Upper lobe of left lung (tissue), 6 donors: ENCODE measurements at regions not wholly inside any gene's neighbourhood (a gene's known extent, or its start where the extent isn't known, plus 50 kb on each side); places are given as distances from the start of the nearest gene placed in this dataset.
"Not testable (repeated sequence)": the region's sequence is repeated elsewhere in the genome, so short reads cannot be mapped to it uniquely, and the experiment has no call there.

Experiments
- ATAC-seq, 2 donors: fragments of 200-7000 bp; cut with Tn5 transposase; one replicate each; pipeline ENCODE4 v1.9.1; 2022; ENCODE audit warnings: mild to moderate bottlenecking in 2 of 2, moderate library complexity in 2 of 2; ENCODE audit not compliant: low FRiP score in 2 of 2
- DNase-seq, 2 donors: peaks; one replicate each; pipeline ENCODE4 v3.0.0-alpha.2; 2019 to 2020
- H3K27ac ChIP-seq, 4 donors: fragments of 200-600 bp; sonication (generic); one replicate each; pipeline ENCODE4 v1.5.1; 2016 to 2019
- H3K27me3 ChIP-seq, 4 donors: fragments of 200-600 bp; sonication (generic); one replicate each; pipeline ENCODE4 v1.5.1; 2017 to 2019
- H3K36me3 ChIP-seq, 4 donors: fragments of 200-600 bp; sonication (generic); one replicate each; pipeline ENCODE4 v1.5.1; 2016 to 2019
- H3K4me1 ChIP-seq, 4 donors: fragments of 200-600 bp; sonication (generic); one replicate each; pipeline ENCODE4 v1.5.1; 2018 to 2019
- H3K4me3 ChIP-seq, 4 donors: fragments of 200-600 bp; sonication (generic); one replicate each; pipeline ENCODE4 v1.5.1; 2017 to 2019; ENCODE audit warnings: mild to moderate bottlenecking in 2 of 4, moderate library complexity in 1 of 4
- H3K9me3 ChIP-seq, 4 donors: fragments of 200-600 bp; sonication (generic); one replicate each; pipeline ENCODE4 v1.5.1; 2018 to 2019
- EP300 ChIP-seq, 4 donors: sonication (generic); formaldehyde crosslinking; IDR thresholded peaks; one replicate each; pipeline ENCODE4 v1.5.1; 2017; ENCODE audit warnings: antibody characterized with exemption in 4 of 4, control low read depth in 2 of 4
- POLR2A ChIP-seq, 4 donors: fragments of 450-650 bp; IDR thresholded peaks; one replicate each; pipeline ENCODE4 v1.5.1; 2016 to 2017; ENCODE audit warnings: antibody characterized with exemption in 4 of 4, mild to moderate bottlenecking in 2 of 4
- POLR2AphosphoS5 ChIP-seq, 2 donors: sonication (generic); formaldehyde crosslinking; IDR thresholded peaks; one replicate each; pipeline ENCODE4 v1.5.1; 2017; ENCODE audit warnings: antibody characterized with exemption in 2 of 2
- WGBS, 2 donors: methylation state at CpG; one replicate each; pipeline ENCODE4 v1.1.5; 2017 to 2018; 5-methylcytosine and 5-hydroxymethylcytosine counted together
- TF ChIP-seq, protein P1 (sequence below), 6 experiments: fragments of 450-650 bp in 4 of 6; fragments of 200-600 bp in 2 of 6; sonication (generic) in 2 of 6; IDR thresholded peaks; one replicate each; pipeline ENCODE4 v1.5.1; 2016 to 2019; ENCODE audit warnings: antibody characterized with exemption in 6 of 6
- donor health status: DM: no; HTN: no; CAD: no; lungs with moderate emphysema.
- donor health status: DM: no; HTN: yes; CAD: no; lungs with severe emphysema.

- ATAC-seq (no peak), DNase-seq (no peak)
- H3K4me1 ChIP-seq, result no peaks in the 10 kb centered on the region
- H3K27me3 ChIP-seq, result no peaks in the 10 kb centered on the region
- no peak overlapping the region for H3K4me3 ChIP-seq
- TF ChIP-seq, protein P1, sequence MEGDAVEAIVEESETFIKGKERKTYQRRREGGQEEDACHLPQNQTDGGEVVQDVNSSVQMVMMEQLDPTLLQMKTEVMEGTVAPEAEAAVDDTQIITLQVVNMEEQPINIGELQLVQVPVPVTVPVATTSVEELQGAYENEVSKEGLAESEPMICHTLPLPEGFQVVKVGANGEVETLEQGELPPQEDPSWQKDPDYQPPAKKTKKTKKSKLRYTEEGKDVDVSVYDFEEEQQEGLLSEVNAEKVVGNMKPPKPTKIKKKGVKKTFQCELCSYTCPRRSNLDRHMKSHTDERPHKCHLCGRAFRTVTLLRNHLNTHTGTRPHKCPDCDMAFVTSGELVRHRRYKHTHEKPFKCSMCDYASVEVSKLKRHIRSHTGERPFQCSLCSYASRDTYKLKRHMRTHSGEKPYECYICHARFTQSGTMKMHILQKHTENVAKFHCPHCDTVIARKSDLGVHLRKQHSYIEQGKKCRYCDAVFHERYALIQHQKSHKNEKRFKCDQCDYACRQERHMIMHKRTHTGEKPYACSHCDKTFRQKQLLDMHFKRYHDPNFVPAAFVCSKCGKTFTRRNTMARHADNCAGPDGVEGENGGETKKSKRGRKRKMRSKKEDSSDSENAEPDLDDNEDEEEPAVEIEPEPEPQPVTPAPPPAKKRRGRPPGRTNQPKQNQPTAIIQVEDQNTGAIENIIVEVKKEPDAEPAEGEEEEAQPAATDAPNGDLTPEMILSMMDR (IDR thresholded peaks at IDR 0.05), result no peak
- no peak for TF ChIP-seq EP300 (IDR thresholded peaks at IDR 0.05)
- no peaks in the 10 kb centered on the region for H3K9me3 ChIP-seq
- no peaks in the 10 kb centered on the region for H3K36me3 ChIP-seq
- WGBS, 2 donors, result 81 to 84% methylated on average over 2 of the region's 2 CpGs
- H3K27ac ChIP-seq, result no peak overlapping the region
Observed at GRCh38 chr11:87536016-87536415, 498.3 kb downstream of the TMEM135 start.

GRCh38 chr11:87535513-87535912, 497.8 kb downstream of the TMEM135 start:
- 83 to 84% methylated on average over 4 of the region's 4 CpGs for WGBS, 2 donors
- Histone ChIP-seq H3K4me1 (no peaks in the 10 kb centered on the region), H3K27ac (no peak overlapping the region), H3K27me3 (no peaks in the 10 kb centered on the region), H3K9me3 (no peaks in the 10 kb centered on the region), H3K4me3 (no peak overlapping the region), H3K36me3 (no peaks in the 10 kb centered on the region)
- TF ChIP-seq POLR2A (IDR thresholded peaks at IDR 0.05), result no peak
- no peak for TF ChIP-seq POLR2AphosphoS5 (IDR thresholded peaks at IDR 0.05)
- TF ChIP-seq, protein P1 (IDR thresholded peaks at IDR 0.05), result no peak
- no peak for DNase-seq
- no peak for ATAC-seq

DNA sequence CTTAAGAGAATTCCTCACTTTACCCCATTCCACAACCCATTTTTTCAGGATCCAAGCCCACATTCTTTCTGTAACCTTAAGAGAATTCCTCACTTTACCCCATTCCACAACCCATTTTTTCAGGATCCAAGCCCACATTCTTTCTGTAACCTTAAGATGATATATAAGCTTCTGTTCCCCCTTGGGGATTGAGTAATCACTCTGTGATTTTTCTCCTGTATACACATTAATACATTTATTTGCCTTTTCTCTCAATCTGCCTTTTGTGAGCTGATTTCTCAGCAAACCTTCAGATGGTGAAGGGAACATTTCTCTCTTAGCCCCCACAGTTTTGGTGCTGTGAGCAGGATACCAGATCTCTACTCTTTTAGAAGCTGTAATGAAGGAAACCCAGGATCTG, 494.1 kb downstream of the TMEM135 start:
- not testable (repeated sequence) for H3K4me3 ChIP-seq, H3K9me3 ChIP-seq, H3K27ac ChIP-seq, ATAC-seq, H3K4me1 ChIP-seq, H3K36me3 ChIP-seq, H3K27me3 ChIP-seq, DNase-seq

DNA sequence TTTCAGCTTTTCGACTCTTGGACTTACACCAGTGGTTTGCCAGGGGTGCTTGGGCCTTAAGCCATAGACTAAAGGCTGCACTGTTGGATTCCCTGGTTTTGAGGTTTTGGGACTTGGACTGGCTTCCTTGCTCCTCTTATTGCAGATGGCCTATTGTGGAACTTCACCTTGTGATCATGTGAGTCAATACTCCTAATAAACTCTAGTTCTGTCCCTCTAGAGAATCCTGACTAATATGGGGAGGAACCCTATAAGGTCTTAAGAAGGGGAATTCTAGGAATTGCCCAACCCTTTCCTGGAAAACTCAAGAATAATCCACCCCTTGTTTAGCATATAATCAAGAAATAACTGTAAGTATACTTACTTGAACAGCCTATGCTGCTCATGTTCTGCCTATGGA, 491.8 kb downstream of the TMEM135 start:
- H3K36me3 ChIP-seq, result no peaks in the 10 kb centered on the region
- ATAC-seq, result no peak
- DNase-seq, result no peak
- H3K4me1 ChIP-seq, result no peaks in the 10 kb centered on the region
- H3K27me3 ChIP-seq, result no peaks in the 10 kb centered on the region
- TF ChIP-seq POLR2A (IDR thresholded peaks at IDR 0.05) (no peak), EP300 (IDR thresholded peaks at IDR 0.05) (no peak), POLR2AphosphoS5 (IDR thresholded peaks at IDR 0.05) (no peak)
- TF ChIP-seq, protein P1 (IDR thresholded peaks at IDR 0.05), result no peak
- 89 to 91% methylated on average over 1 of the region's 1 CpG for WGBS, 2 donors
- H3K27ac ChIP-seq, result no peak overlapping the region
- H3K4me3 ChIP-seq, result no peak overlapping the region
- no peaks in the 10 kb centered on the region for H3K9me3 ChIP-seq

DNA sequence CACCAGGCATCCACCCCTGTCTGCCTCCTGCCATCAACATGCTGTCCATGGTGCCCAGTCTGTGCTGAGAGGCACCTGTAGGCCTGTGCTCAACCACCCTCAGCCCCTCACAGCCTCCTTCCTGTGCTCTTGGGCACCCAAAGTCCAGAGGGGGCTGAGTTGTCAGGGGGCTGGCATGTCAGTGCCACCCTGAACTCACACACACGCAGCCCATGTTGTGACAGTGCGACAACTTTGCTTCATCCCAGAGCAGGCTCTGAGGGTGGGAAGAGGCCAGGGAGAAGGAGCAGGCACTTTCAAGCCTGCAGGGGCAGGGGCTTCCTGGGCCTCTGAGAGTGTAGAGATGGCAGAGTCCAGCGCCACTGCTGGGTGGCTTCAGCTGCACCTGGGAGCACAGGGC, 491.0 kb downstream of the TMEM135 start:
- no peaks in the 10 kb centered on the region for H3K27me3 ChIP-seq
- peak in 1 of 2 donors; percentile 56 for ATAC-seq
- WGBS, 2 donors, result 79 to 100% methylated on average over 3 of the region's 3 CpGs

More for the DNA sequence above, 491.0 kb downstream of the TMEM135 start:
- H3K4me3 ChIP-seq, result no peak overlapping the region
- no peaks in the 10 kb centered on the region for H3K4me1 ChIP-seq
- TF ChIP-seq, protein P1 (IDR thresholded peaks at IDR 0.05), result no peak
- no peak for TF ChIP-seq POLR2AphosphoS5 (IDR thresholded peaks at IDR 0.05)
- TF ChIP-seq POLR2A (IDR thresholded peaks at IDR 0.05), result no peak
- TF ChIP-seq EP300 (IDR thresholded peaks at IDR 0.05), result no peak
- no peaks in the 10 kb centered on the region for H3K36me3 ChIP-seq
- no peak overlapping the region for H3K27ac ChIP-seq
- peaks cover 0 to 4% (median 0%) of the 10 kb centered on the region in 4 donors for H3K9me3 ChIP-seq
- peak in 1 of 2 donors; percentile 16 for DNase-seq
